ENCODE measurements at regions not wholly inside any gene's neighbourhood (a gene's known extent, or its start where the extent isn't known, plus 50 kb on each side); places are given as distances from the start of the nearest gene placed in this dataset.

GRCh38 chr7:41333511-41333910 lies 369.4 kb downstream of the INHBA start:
- Histone ChIP-seq H3K9me3 (0 out of 3 replicates have a peak, but pooled peaks cover 3% of the 10 kb centered on the region), H3K4me1 (no peaks in the 10 kb centered on the region), H3K27ac (no peak overlapping the region), H3K4me3 (no peak overlapping the region), H3K4me2 (no peak overlapping the region)
- FAIRE-seq, result no peak
- ChIA-PET POLR2A (no interaction called here), CTCF (no interaction called here)
- DNase-seq (ENCODE audit: low read depth in 1 of 2, low spot score in 1 of 2), result no peak
- ATAC-seq, result no peak
- no peak for TF ChIP-seq SMC3 (IDR thresholded peaks at IDR 0.05)
- no peak for TF ChIP-seq POLR2AphosphoS2 (conservative IDR thresholded peaks at IDR 0.05; ENCODE audit: low read length)
- no peak for TF ChIP-seq MYC (IDR thresholded peaks at IDR 0.05; ENCODE audit: borderline replicate concordance, low read length)
- TF ChIP-seq NFE2L2 (conservative IDR thresholded peaks at IDR 0.05; ENCODE audit: low read length), result no peak
- TF ChIP-seq, protein P1, sequence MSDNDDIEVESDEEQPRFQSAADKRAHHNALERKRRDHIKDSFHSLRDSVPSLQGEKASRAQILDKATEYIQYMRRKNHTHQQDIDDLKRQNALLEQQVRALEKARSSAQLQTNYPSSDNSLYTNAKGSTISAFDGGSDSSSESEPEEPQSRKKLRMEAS (IDR thresholded peaks at IDR 0.05), result no peak
- TF ChIP-seq HOXB5 (CRISPR knock-in tag; IDR thresholded peaks at IDR 0.05), result no peak

DNA sequence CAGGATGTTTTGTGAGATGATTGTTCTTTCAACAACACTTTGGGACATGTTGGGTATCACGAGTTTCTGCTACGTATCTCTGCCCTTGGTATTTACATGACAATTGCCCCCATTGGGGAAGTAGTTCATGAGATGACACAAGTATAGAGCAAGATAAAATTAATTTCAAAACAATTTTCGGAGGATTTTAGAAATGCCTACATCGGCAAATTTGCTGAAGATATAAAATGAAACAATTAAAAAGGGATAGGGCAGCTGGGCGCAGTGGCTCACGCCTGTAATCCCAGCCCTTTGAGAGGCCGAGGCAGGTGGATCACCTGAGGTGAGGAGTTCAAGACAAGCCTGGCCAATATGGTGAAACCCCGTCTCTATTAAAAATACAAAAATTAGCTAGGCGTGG lies 371.7 kb downstream of the INHBA start:
- POLR2A ChIA-PET, result no interaction called here
- no peak for DNase-seq (ENCODE audit: low read depth in 1 of 2, low spot score in 1 of 2)
- CTCF ChIA-PET, result no interaction called here
- 42% methylated on average over 9 of the region's 9 CpGs for WGBS (ENCODE audit: missing lambda C conversion rate)
- Histone ChIP-seq H3K4me3 (no peak overlapping the region), H3K9me3 (0 out of 3 replicates have a peak, but pooled peaks cover 3% of the 10 kb centered on the region), H3K27ac (no peak overlapping the region), H3K4me2 (no peak overlapping the region), H3K4me1 (no peaks in the 10 kb centered on the region)
- no peak for FAIRE-seq
- TF ChIP-seq HOXB13 (CRISPR knock-in tag; IDR thresholded peaks at IDR 0.05; ENCODE audit: low read depth), result no peak
- TF ChIP-seq CBX8 (IDR thresholded peaks at IDR 0.05), result no peak
- peak; percentile 78 for TF ChIP-seq MAFK (IDR thresholded peaks at IDR 0.05; ENCODE audit: partially characterized antibody)
- TF ChIP-seq FOSB (CRISPR knock-in tag; IDR thresholded peaks at IDR 0.05), result no peak
- no peak for TF ChIP-seq CHD2 (IDR thresholded peaks at IDR 0.05; ENCODE audit: low read length, partially characterized antibody)
- TF ChIP-seq, protein P2, sequence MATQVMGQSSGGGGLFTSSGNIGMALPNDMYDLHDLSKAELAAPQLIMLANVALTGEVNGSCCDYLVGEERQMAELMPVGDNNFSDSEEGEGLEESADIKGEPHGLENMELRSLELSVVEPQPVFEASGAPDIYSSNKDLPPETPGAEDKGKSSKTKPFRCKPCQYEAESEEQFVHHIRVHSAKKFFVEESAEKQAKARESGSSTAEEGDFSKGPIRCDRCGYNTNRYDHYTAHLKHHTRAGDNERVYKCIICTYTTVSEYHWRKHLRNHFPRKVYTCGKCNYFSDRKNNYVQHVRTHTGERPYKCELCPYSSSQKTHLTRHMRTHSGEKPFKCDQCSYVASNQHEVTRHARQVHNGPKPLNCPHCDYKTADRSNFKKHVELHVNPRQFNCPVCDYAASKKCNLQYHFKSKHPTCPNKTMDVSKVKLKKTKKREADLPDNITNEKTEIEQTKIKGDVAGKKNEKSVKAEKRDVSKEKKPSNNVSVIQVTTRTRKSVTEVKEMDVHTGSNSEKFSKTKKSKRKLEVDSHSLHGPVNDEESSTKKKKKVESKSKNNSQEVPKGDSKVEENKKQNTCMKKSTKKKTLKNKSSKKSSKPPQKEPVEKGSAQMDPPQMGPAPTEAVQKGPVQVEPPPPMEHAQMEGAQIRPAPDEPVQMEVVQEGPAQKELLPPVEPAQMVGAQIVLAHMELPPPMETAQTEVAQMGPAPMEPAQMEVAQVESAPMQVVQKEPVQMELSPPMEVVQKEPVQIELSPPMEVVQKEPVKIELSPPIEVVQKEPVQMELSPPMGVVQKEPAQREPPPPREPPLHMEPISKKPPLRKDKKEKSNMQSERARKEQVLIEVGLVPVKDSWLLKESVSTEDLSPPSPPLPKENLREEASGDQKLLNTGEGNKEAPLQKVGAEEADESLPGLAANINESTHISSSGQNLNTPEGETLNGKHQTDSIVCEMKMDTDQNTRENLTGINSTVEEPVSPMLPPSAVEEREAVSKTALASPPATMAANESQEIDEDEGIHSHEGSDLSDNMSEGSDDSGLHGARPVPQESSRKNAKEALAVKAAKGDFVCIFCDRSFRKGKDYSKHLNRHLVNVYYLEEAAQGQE (IDR thresholded peaks at IDR 0.05), result no peak
- no peak for ATAC-seq

DNA sequence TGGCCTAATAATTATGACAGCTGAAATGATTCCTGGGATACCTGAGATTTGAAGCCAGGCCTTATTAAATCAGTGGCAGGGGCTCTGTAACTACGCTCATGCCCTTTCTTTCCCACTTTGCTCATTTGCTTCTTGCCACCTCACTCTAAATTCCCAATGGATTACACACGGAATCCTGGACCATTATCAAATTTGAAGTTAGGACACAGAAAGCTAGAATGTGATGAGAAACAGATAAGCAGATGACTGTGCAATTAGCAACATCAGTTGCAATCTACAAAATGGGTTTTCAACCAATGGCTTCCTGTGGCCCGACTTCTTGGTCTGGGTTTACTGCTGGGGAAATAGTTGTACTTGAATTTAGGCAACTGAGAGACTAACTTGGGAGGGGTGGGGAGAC lies 374.3 kb downstream of the INHBA start:
- no peak for FAIRE-seq
- Histone ChIP-seq H3K4me3 (no peak overlapping the region), H3K4me2 (no peak overlapping the region), H3K27ac (no peak overlapping the region), H3K9me3 (0 out of 3 replicates have a peak, but pooled peaks cover 3% of the 10 kb centered on the region), H3K4me1 (no peaks in the 10 kb centered on the region)
- CTCF ChIA-PET, result no interaction called here
- TF ChIP-seq, protein P2 (IDR thresholded peaks at IDR 0.05), result no peak
- TF ChIP-seq PHF8 (IDR thresholded peaks at IDR 0.05; ENCODE audit: borderline replicate concordance, low read depth) (no peak), RAD21 (conservative IDR thresholded peaks at IDR 0.05 in 1 of 2, IDR thresholded peaks at IDR 0.05 in 1 of 2) (no peak)
- DNase-seq (ENCODE audit: low read depth in 1 of 2, low spot score in 1 of 2), result no peak
- no peak for ATAC-seq
- POLR2A ChIA-PET, result no interaction called here
- WGBS (ENCODE audit: missing lambda C conversion rate), result 6% methylated on average over 3 of the region's 3 CpGs

All from A549 (cell line).